Neuronal stem cell (in vitro differentiated cells): ENCODE measurements at regions not wholly inside any gene's neighbourhood (a gene's known extent, or its start where the extent isn't known, plus 50 kb on each side); places are given as distances from the start of the nearest gene placed in this dataset.

Source experiments
- DNase-seq: peaks from one replicate; pipeline ENCODE4 v3.0.0-alpha.2; 2013; ENCODE audit warnings: low spot score
- H2AFZ ChIP-seq: one replicate; pipeline ENCODE4 v1.6.1; 2013; ENCODE audit warnings: mild to moderate bottlenecking, low read length, inconsistent platforms
- H2AK5ac ChIP-seq: 2 replicates; pipeline ENCODE4 v1.6.1; 2013; ENCODE audit warnings: low read depth, mild to moderate bottlenecking, inconsistent platforms, low read length, moderate library complexity, mixed read lengths
- H2BK120ac ChIP-seq: 2 replicates; pipeline ENCODE4 v1.6.1; 2013; ENCODE audit warnings: low read depth, mild to moderate bottlenecking, inconsistent platforms, low read length, moderate library complexity, mixed read lengths
- H2BK12ac ChIP-seq: one replicate; pipeline ENCODE4 v1.6.1; 2013; ENCODE audit warnings: low read length, inconsistent platforms
- H2BK15ac ChIP-seq: 2 replicates; pipeline ENCODE4 v1.6.1; 2013; ENCODE audit warnings: mild to moderate bottlenecking, low read length, inconsistent platforms, mixed read lengths
- H2BK5ac ChIP-seq: one replicate; pipeline ENCODE4 v1.6.1; 2013; ENCODE audit warnings: inconsistent platforms, mild to moderate bottlenecking, low read length, moderate library complexity
- H3K14ac ChIP-seq: one replicate; pipeline ENCODE4 v1.6.1; 2013; ENCODE audit warnings: low read length, inconsistent platforms
- H3K18ac ChIP-seq: 2 replicates; pipeline ENCODE4 v1.6.1; 2013; ENCODE audit warnings: low read length, inconsistent platforms
- H3K23ac ChIP-seq: 2 replicates; pipeline ENCODE4 v1.6.1; 2013; ENCODE audit warnings: low read depth, mild to moderate bottlenecking, mixed read lengths, low read length, inconsistent platforms; ENCODE audit not compliant: poor library complexity
- H3K27ac ChIP-seq: replicated peaks from 3 replicates; pipeline ENCODE4 v1.5.1; 2013; ENCODE audit warnings: low read length, inconsistent platforms
- H3K27me3 ChIP-seq, 3 experiments: 2 replicates each; pipeline ENCODE4 v1.6.1; 2013; ENCODE audit warnings: low read length in 3 of 3, mild to moderate bottlenecking in 2 of 3, inconsistent platforms in 1 of 3, low read depth in 1 of 3, mixed read lengths in 1 of 3, moderate library complexity in 1 of 3; ENCODE audit not compliant: control insufficient read depth in 3 of 3, insufficient read depth in 3 of 3
- H3K36me3 ChIP-seq, 2 donors: replicated peaks in 1 of 2; 2 replicates each; pipeline ENCODE4 v1.6.1; 2013; ENCODE audit warnings: low read length in 2 of 2; ENCODE audit not compliant: control insufficient read depth in 2 of 2, insufficient read depth in 2 of 2
- H3K4ac ChIP-seq: 2 replicates; pipeline ENCODE4 v1.6.1; 2013; ENCODE audit warnings: inconsistent platforms, mild to moderate bottlenecking, low read length, moderate library complexity
- H3K4me1 ChIP-seq, 2 donors: 1 replicate in 1 of 2; 2 replicates in 1 of 2; pipeline ENCODE4 v1.6.1; 2013; ENCODE audit warnings: low read length in 2 of 2, low read depth in 1 of 2; ENCODE audit not compliant: control insufficient read depth in 2 of 2, insufficient read depth in 1 of 2
- H3K4me2 ChIP-seq: one replicate; pipeline ENCODE4 v1.6.1; 2013; ENCODE audit warnings: mild to moderate bottlenecking, low read length, inconsistent platforms; ENCODE audit not compliant: insufficient read depth, poor library complexity, severe bottlenecking
- H3K4me3 ChIP-seq, 2 donors: 2 replicates each; pipeline ENCODE4 v1.5.1; 2013; ENCODE audit warnings: low read length in 2 of 2, mild to moderate bottlenecking in 2 of 2, inconsistent platforms in 1 of 2, moderate library complexity in 1 of 2
- H3K79me1 ChIP-seq: one replicate; pipeline ENCODE4 v1.6.1; 2013; ENCODE audit warnings: low read depth, mild to moderate bottlenecking, inconsistent platforms, low read length, moderate library complexity
- H3K9ac ChIP-seq: one replicate; pipeline ENCODE4 v1.6.1; 2013; ENCODE audit warnings: mild to moderate bottlenecking, low read depth, low read length, inconsistent platforms; ENCODE audit not compliant: poor library complexity
- H3K9me3 ChIP-seq, 2 donors: replicated peaks in 1 of 2; 2 replicates each; pipeline versions ENCODE3 to v1.6.1; 2013; ENCODE audit warnings: low read length in 2 of 2, mild to moderate bottlenecking in 2 of 2, inconsistent platforms in 1 of 2, low read depth in 1 of 2, mixed read lengths in 1 of 2, moderate library complexity in 1 of 2; ENCODE audit not compliant: control insufficient read depth in 2 of 2, insufficient read depth in 1 of 2
- H4K8ac ChIP-seq: one replicate; pipeline ENCODE4 v1.6.1; 2013; ENCODE audit warnings: low read depth, mild to moderate bottlenecking, inconsistent platforms, low read length, moderate library complexity
- H4K91ac ChIP-seq: one replicate; pipeline ENCODE4 v1.6.1; 2013; ENCODE audit warnings: low read length, low read depth, mild to moderate bottlenecking, inconsistent platforms; ENCODE audit not compliant: poor library complexity
- WGBS, 2 donors: extraction: QIAGEN DNeasy Blood & Tissue Kit; methylation state at CpG; one replicate each; pipeline ENCODE4 v1.1.7; 2013; ENCODE audit warnings: missing lambda C conversion rate in 2 of 2, mixed read lengths in 1 of 2; ENCODE audit not compliant: insufficient read length in 2 of 2, insufficient replicate concordance in 1 of 2; ENCODE audit errors: extremely low coverage in 2 of 2; 5-methylcytosine and 5-hydroxymethylcytosine counted together

GRCh38 chr10:85043207-85043606 lies 714.8 kb downstream of the CCSER2 start:
- no peak overlapping the region for H2BK120ac ChIP-seq
- no peak overlapping the region for H2BK12ac ChIP-seq
- no peak overlapping the region for H3K4me3 ChIP-seq
- no peaks in the 10 kb centered on the region for H3K27me3 ChIP-seq
- H2AK5ac ChIP-seq, result no peak overlapping the region
- no peak overlapping the region for H4K8ac ChIP-seq
- H3K14ac ChIP-seq, result no peak overlapping the region
- no peak overlapping the region for H3K27ac ChIP-seq
- H2BK5ac ChIP-seq, result no peak overlapping the region
- H3K79me1 ChIP-seq, result no peaks in the 10 kb centered on the region
- no peak overlapping the region for H3K23ac ChIP-seq
- no peak overlapping the region for H3K4ac ChIP-seq
- H4K91ac ChIP-seq, result no peak overlapping the region
- H2BK15ac ChIP-seq, result no peak overlapping the region
- no peak overlapping the region for H3K9ac ChIP-seq
- no CpG with 5 or more reads among the region's 5 CpGs for WGBS, 2 donors
- H3K36me3 ChIP-seq, result no peaks in the 10 kb centered on the region
- DNase-seq, result no peak
- H3K18ac ChIP-seq, result no peak overlapping the region
- peaks cover 2 to 3% of the 10 kb centered on the region in 2 donors for H3K9me3 ChIP-seq
- H3K4me1 ChIP-seq, result no peaks in the 10 kb centered on the region
- no peak overlapping the region for H3K4me2 ChIP-seq
- no peak overlapping the region for H2AFZ ChIP-seq

- Histone ChIP-seq H2BK15ac (no peak overlapping the region), H3K4ac (no peak overlapping the region), H2AK5ac (no peak overlapping the region), H4K91ac (no peak overlapping the region), H3K23ac (no peak overlapping the region), H3K9me3 (no peaks in the 10 kb centered on the region), H3K79me1 (no peaks in the 10 kb centered on the region), H3K27ac (no peak overlapping the region), H3K4me2 (no peak overlapping the region), H3K27me3 (no peaks in the 10 kb centered on the region), H2BK5ac (no peak overlapping the region), H3K14ac (no peak overlapping the region), H3K36me3 (no peaks in the 10 kb centered on the region), H3K9ac (no peak overlapping the region), H3K4me1 (no peaks in the 10 kb centered on the region), H2BK120ac (no peak overlapping the region), H3K18ac (no peak overlapping the region), H2BK12ac (no peak overlapping the region), H4K8ac (no peak overlapping the region), H2AFZ (no peak overlapping the region), H3K4me3 (no peak overlapping the region)
- no CpG with 5 or more reads among the region's 2 CpGs for WGBS, 2 donors
- no peak for DNase-seq
Measured at GRCh38 chr10:85045046-85045445, 716.7 kb downstream of the CCSER2 start.

GRCh38 chr10:85047170-85047834 lies 718.9 kb downstream of the CCSER2 start:
- Histone ChIP-seq H3K27me3 (no peaks in the 10 kb centered on the region), H2BK12ac (no peak overlapping the region), H3K9me3 (no peaks in the 10 kb centered on the region), H3K9ac (no peak overlapping the region), H3K27ac (no peak overlapping the region), H2BK15ac (no peak overlapping the region), H3K4me2 (no peak overlapping the region), H3K4ac (no peak overlapping the region), H3K18ac (no peak overlapping the region), H3K36me3 (no peaks in the 10 kb centered on the region), H3K4me3 (no peak overlapping the region), H2AFZ (no peak overlapping the region), H2BK5ac (no peak overlapping the region), H4K8ac (no peak overlapping the region), H3K79me1 (no peaks in the 10 kb centered on the region), H2BK120ac (no peak overlapping the region), H3K23ac (no peak overlapping the region), H2AK5ac (no peak overlapping the region), H3K4me1 (no peaks in the 10 kb centered on the region), H4K91ac (no peak overlapping the region), H3K14ac (no peak overlapping the region)
- WGBS, 2 donors, result no CpG with 5 or more reads among the region's 5 CpGs
- no peak for DNase-seq

GRCh38 chr10:85047979-85048378 lies 719.6 kb downstream of the CCSER2 start:
- Histone ChIP-seq H3K27ac (no peak overlapping the region), H2AK5ac (no peak overlapping the region), H4K8ac (no peak overlapping the region), H3K4me1 (no peaks in the 10 kb centered on the region), H3K27me3 (no peaks in the 10 kb centered on the region), H3K9me3 (no peaks in the 10 kb centered on the region), H4K91ac (no peak overlapping the region), H3K4me2 (no peak overlapping the region), H3K4me3 (no peak overlapping the region), H3K9ac (no peak overlapping the region), H2AFZ (no peak overlapping the region), H3K36me3 (no peaks in the 10 kb centered on the region), H3K18ac (no peak overlapping the region), H3K79me1 (no peaks in the 10 kb centered on the region), H3K23ac (no peak overlapping the region), H3K4ac (no peak overlapping the region), H3K14ac (no peak overlapping the region), H2BK5ac (no peak overlapping the region), H2BK12ac (no peak overlapping the region), H2BK15ac (no peak overlapping the region), H2BK120ac (no peak overlapping the region)
- no CpG with 5 or more reads among the region's 1 CpG for WGBS, 2 donors
- DNase-seq, result no peak
